WTC11 (cell line): ENCODE measurements at regions not wholly inside any gene's neighbourhood (a gene's known extent, or its start where the extent isn't known, plus 50 kb on each side); places are given as distances from the start of the nearest gene placed in this dataset.

Experiments used
- ATAC-seq: fragments of 200-7000 bp; cut with Tn5 transposase; 2 replicates; pipeline ENCODE4 v1.10.0; 2021; ENCODE audit warnings: mild to moderate bottlenecking, moderate library complexity
- CTCF ChIA-PET: fragments of 300-600 bp; sonication (Branson Sonifier 250); formaldehyde crosslinking; loops from one replicate; lab custom pipeline; 2021; ENCODE audit warnings: antibody characterized with exemption; lab: Charles Lee
- POLR2A ChIA-PET: fragments of 350-600 bp; sonication (Branson Sonifier 250); formaldehyde crosslinking; loops from one replicate; lab custom pipeline; 2021; ENCODE audit warnings: antibody characterized with exemption; lab: Charles Lee
- DNase-seq: peaks from one replicate; pipeline ENCODE4 v3.0.0; 2021; ENCODE audit warnings: low spot score
- H3K27ac Mint-ChIP-seq: 2 replicates; pipeline ENCODE4 v1.8.0; 2021; ENCODE audit warnings: mixed read lengths
- H3K27me3 Mint-ChIP-seq: 2 replicates; pipeline ENCODE4 v1.8.0; 2021; ENCODE audit warnings: low read depth, mild to moderate bottlenecking, moderate library complexity, mixed read lengths
- H3K36me3 Mint-ChIP-seq: 2 replicates; pipeline ENCODE4 v1.8.0; 2021; ENCODE audit warnings: mixed read lengths
- H3K4me1 Mint-ChIP-seq: 2 replicates; pipeline ENCODE4 v1.8.0; 2022; ENCODE audit warnings: mixed read lengths
- H3K4me3 Mint-ChIP-seq: 2 replicates; pipeline ENCODE4 v1.8.0; 2021; ENCODE audit warnings: mild to moderate bottlenecking, moderate library complexity, mixed read lengths
- H3K9me3 Mint-ChIP-seq: 2 replicates; pipeline ENCODE4 v1.8.0; 2021; ENCODE audit warnings: mixed read lengths
- ATF6 ChIP-seq: sonication (generic); formaldehyde crosslinking; IDR thresholded peaks from 2 replicates; pipeline ENCODE4 v1.8.1; 2023; ENCODE audit warnings: mild to moderate bottlenecking, missing genetic modification reagents
- CDX4 ChIP-seq: fragments of 250-450 bp; sonication (Bioruptor Pico); IDR thresholded peaks from 2 replicates; pipeline ENCODE4 v1.9.0; 2021; ENCODE audit warnings: moderate library complexity, mild to moderate bottlenecking, inconsistent platforms, borderline replicate concordance
- EMX1 ChIP-seq: fragments of 250-450 bp; sonication (Bioruptor Pico); IDR thresholded peaks from 2 replicates; pipeline ENCODE4 v1.8.0; 2021; ENCODE audit warnings: mild to moderate bottlenecking
- FOXK1 ChIP-seq: sonication (generic); formaldehyde crosslinking; IDR thresholded peaks from 2 replicates; pipeline ENCODE4 v1.8.0; 2022; ENCODE audit warnings: mild to moderate bottlenecking, moderate library complexity, missing genetic modification reagents
- FOXP4 ChIP-seq: sonication (generic); formaldehyde crosslinking; IDR thresholded peaks from 2 replicates; pipeline ENCODE4 v1.8.0; 2022; ENCODE audit warnings: mild to moderate bottlenecking, missing genetic modification reagents
- GRHL2 ChIP-seq: fragments of 250-450 bp; sonication (Bioruptor Pico); IDR thresholded peaks from 2 replicates; pipeline ENCODE4 v1.8.0; 2022; ENCODE audit warnings: mild to moderate bottlenecking, moderate library complexity; ENCODE audit not compliant: insufficient replicate concordance, severe bottlenecking
- GTF2I ChIP-seq: fragments of 250-450 bp; sonication (Bioruptor Pico); conservative IDR thresholded peaks from 2 replicates; pipeline ENCODE4 v1.4.0; 2021; ENCODE audit warnings: mild to moderate bottlenecking
- HMGA2 ChIP-seq: fragments of 250-450 bp; sonication (Bioruptor Pico); IDR thresholded peaks from 2 replicates; pipeline ENCODE4 v1.4.0; 2021; ENCODE audit warnings: mild to moderate bottlenecking, moderate library complexity
- MLX ChIP-seq: sonication (generic); formaldehyde crosslinking; IDR thresholded peaks from 2 replicates; pipeline ENCODE4 v1.8.1; 2023; ENCODE audit warnings: mild to moderate bottlenecking, missing genetic modification reagents, moderate library complexity
- NFYB ChIP-seq: sonication (generic); formaldehyde crosslinking; conservative IDR thresholded peaks from 2 replicates; pipeline ENCODE4 v1.8.0; 2022; ENCODE audit warnings: low read depth, missing genetic modification reagents
- SOX15 ChIP-seq: fragments of 250-450 bp; sonication (Bioruptor Pico); IDR thresholded peaks from 2 replicates; pipeline ENCODE4 v1.9.0; 2021; ENCODE audit warnings: mild to moderate bottlenecking
- ZNF396 ChIP-seq: fragments of 250-450 bp; sonication (Bioruptor Pico); IDR thresholded peaks from 2 replicates; pipeline ENCODE4 v1.8.0; 2021; ENCODE audit warnings: mild to moderate bottlenecking, moderate library complexity, borderline replicate concordance
- ZNF423 ChIP-seq: fragments of 250-450 bp; sonication (Bioruptor Pico); IDR thresholded peaks from 2 replicates; pipeline ENCODE4 v2.1.2; 2022; ENCODE audit warnings: mild to moderate bottlenecking, moderate library complexity
- TF ChIP-seq, protein P1 (sequence below): fragments of 250-450 bp; sonication (Bioruptor Pico); IDR thresholded peaks from 2 replicates; pipeline ENCODE4 v2.1.2; 2022; ENCODE audit warnings: mild to moderate bottlenecking, moderate library complexity
- TF ChIP-seq, protein P2 (sequence below): sonication (generic); formaldehyde crosslinking; IDR thresholded peaks from 2 replicates; pipeline ENCODE4 v1.8.0; 2023; ENCODE audit warnings: mild to moderate bottlenecking, missing genetic modification reagents
- TF ChIP-seq, protein P3 (sequence below): sonication (generic); formaldehyde crosslinking; IDR thresholded peaks from 2 replicates; pipeline ENCODE4 v1.8.0; 2022; ENCODE audit warnings: missing genetic modification reagents

- no peak for TF ChIP-seq ATF6 (CRISPR knock-in tag)
- TF ChIP-seq, protein P1, sequence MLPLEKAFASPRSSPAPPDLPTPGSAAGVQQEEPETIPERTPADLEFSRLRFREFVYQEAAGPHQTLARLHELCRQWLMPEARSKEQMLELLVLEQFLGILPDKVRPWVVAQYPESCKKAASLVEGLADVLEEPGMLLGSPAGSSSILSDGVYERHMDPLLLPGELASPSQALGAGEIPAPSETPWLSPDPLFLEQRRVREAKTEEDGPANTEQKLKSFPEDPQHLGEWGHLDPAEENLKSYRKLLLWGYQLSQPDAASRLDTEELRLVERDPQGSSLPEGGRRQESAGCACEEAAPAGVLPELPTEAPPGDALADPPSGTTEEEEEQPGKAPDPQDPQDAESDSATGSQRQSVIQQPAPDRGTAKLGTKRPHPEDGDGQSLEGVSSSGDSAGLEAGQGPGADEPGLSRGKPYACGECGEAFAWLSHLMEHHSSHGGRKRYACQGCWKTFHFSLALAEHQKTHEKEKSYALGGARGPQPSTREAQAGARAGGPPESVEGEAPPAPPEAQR (CRISPR knock-in tag): no peak
These were observed 208.6 kb downstream of the URI1 start (continued) for GRCh38 chr19:30150626-30151025.

GRCh38 chr19:30151081-30151480 lies 209.0 kb downstream of the URI1 start:
- Mint-ChIP-seq H3K36me3 (no peaks in the 10 kb centered on the region), H3K27me3 (no peaks in the 10 kb centered on the region), H3K27ac (no peak overlapping the region), H3K4me3 (no peak overlapping the region), H3K4me1 (no peaks in the 10 kb centered on the region), H3K9me3 (no peaks in the 10 kb centered on the region)
- TF ChIP-seq GTF2I (CRISPR knock-in tag): no peak
- no peak for TF ChIP-seq ZNF396 (CRISPR knock-in tag)
- TF ChIP-seq EMX1 (CRISPR knock-in tag): no peak
- no peak for TF ChIP-seq ZNF423 (CRISPR knock-in tag)
- no peak for TF ChIP-seq MLX (CRISPR knock-in tag)
- TF ChIP-seq HMGA2 (CRISPR knock-in tag): no peak
- no peak for TF ChIP-seq CDX4 (CRISPR knock-in tag)
- no peak for TF ChIP-seq GRHL2
- TF ChIP-seq SOX15 (CRISPR knock-in tag): no peak
- TF ChIP-seq, protein P2, sequence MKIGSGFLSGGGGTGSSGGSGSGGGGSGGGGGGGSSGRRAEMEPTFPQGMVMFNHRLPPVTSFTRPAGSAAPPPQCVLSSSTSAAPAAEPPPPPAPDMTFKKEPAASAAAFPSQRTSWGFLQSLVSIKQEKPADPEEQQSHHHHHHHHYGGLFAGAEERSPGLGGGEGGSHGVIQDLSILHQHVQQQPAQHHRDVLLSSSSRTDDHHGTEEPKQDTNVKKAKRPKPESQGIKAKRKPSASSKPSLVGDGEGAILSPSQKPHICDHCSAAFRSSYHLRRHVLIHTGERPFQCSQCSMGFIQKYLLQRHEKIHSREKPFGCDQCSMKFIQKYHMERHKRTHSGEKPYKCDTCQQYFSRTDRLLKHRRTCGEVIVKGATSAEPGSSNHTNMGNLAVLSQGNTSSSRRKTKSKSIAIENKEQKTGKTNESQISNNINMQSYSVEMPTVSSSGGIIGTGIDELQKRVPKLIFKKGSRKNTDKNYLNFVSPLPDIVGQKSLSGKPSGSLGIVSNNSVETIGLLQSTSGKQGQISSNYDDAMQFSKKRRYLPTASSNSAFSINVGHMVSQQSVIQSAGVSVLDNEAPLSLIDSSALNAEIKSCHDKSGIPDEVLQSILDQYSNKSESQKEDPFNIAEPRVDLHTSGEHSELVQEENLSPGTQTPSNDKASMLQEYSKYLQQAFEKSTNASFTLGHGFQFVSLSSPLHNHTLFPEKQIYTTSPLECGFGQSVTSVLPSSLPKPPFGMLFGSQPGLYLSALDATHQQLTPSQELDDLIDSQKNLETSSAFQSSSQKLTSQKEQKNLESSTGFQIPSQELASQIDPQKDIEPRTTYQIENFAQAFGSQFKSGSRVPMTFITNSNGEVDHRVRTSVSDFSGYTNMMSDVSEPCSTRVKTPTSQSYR (CRISPR knock-in tag): no peak
- TF ChIP-seq FOXK1 (CRISPR knock-in tag): no peak
- TF ChIP-seq FOXP4: no peak
- TF ChIP-seq NFYB: no peak
- TF ChIP-seq, protein P3, sequence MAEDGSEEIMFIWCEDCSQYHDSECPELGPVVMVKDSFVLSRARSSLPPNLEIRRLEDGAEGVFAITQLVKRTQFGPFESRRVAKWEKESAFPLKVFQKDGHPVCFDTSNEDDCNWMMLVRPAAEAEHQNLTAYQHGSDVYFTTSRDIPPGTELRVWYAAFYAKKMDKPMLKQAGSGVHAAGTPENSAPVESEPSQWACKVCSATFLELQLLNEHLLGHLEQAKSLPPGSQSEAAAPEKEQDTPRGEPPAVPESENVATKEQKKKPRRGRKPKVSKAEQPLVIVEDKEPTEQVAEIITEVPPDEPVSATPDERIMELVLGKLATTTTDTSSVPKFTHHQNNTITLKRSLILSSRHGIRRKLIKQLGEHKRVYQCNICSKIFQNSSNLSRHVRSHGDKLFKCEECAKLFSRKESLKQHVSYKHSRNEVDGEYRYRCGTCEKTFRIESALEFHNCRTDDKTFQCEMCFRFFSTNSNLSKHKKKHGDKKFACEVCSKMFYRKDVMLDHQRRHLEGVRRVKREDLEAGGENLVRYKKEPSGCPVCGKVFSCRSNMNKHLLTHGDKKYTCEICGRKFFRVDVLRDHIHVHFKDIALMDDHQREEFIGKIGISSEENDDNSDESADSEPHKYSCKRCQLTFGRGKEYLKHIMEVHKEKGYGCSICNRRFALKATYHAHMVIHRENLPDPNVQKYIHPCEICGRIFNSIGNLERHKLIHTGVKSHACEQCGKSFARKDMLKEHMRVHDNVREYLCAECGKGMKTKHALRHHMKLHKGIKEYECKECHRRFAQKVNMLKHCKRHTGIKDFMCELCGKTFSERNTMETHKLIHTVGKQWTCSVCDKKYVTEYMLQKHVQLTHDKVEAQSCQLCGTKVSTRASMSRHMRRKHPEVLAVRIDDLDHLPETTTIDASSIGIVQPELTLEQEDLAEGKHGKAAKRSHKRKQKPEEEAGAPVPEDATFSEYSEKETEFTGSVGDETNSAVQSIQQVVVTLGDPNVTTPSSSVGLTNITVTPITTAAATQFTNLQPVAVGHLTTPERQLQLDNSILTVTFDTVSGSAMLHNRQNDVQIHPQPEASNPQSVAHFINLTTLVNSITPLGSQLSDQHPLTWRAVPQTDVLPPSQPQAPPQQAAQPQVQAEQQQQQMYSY (CRISPR knock-in tag): no peak
- CTCF ChIA-PET: interaction anchor here (1.3 kb wide), 1 partner anchor 66 kb away, joined by 3 read pairs; no protein-coding TSS in a partner anchor
- POLR2A ChIA-PET: no interaction called here
- ATAC-seq (no peak), DNase-seq (no peak)
